ENCODE measurements at regions not wholly inside any gene's neighbourhood (a gene's known extent, or its start where the extent isn't known, plus 50 kb on each side); places are given as distances from the start of the nearest gene placed in this dataset.

DNA sequence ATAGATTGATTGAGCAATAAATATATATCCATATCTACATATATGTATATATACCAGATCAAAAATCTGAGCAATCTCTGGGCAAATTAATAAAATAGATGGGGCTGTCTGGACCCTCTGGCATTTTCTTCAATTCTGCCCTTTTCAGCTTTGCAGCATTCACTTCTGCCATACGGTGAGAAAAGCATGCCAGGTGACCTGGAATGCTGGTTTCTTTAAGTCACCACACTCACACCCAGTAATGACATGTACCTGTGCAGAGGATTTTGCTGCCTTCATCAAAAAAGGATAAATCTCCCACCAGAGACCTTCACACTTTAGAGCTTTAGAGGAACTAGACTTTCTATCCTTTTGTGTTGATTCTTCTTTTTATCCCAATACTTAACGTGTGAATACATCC, 223.2 kb upstream of the NFIA start:
- Histone ChIP-seq H3K27me3 (ENCODE audit: insufficient read depth, low read depth) (no peaks in the 10 kb centered on the region), H3K9ac (no peak overlapping the region), H3K36me3 (ENCODE audit: insufficient read depth) (no peaks in the 10 kb centered on the region), H3K4me1 (ENCODE audit: low read depth, poor library complexity, severe bottlenecking) (no peaks in the 10 kb centered on the region), H2AFZ (ENCODE audit: low read depth) (no peak overlapping the region), H3K4me2 (no peak overlapping the region), H3K79me2 (ENCODE audit: insufficient read depth, low read depth) (no peaks in the 10 kb centered on the region), H3K4me3 (IDR thresholded peaks at IDR 0.05; ENCODE audit: insufficient read depth, low read depth, low read length) (no peak overlapping the region), H3K27ac (no peak overlapping the region), H4K20me1 (ENCODE audit: insufficient read depth) (no peaks in the 10 kb centered on the region)
- TF ChIP-seq, protein P1, sequence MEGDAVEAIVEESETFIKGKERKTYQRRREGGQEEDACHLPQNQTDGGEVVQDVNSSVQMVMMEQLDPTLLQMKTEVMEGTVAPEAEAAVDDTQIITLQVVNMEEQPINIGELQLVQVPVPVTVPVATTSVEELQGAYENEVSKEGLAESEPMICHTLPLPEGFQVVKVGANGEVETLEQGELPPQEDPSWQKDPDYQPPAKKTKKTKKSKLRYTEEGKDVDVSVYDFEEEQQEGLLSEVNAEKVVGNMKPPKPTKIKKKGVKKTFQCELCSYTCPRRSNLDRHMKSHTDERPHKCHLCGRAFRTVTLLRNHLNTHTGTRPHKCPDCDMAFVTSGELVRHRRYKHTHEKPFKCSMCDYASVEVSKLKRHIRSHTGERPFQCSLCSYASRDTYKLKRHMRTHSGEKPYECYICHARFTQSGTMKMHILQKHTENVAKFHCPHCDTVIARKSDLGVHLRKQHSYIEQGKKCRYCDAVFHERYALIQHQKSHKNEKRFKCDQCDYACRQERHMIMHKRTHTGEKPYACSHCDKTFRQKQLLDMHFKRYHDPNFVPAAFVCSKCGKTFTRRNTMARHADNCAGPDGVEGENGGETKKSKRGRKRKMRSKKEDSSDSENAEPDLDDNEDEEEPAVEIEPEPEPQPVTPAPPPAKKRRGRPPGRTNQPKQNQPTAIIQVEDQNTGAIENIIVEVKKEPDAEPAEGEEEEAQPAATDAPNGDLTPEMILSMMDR (conservative IDR thresholded peaks at IDR 0.05; ENCODE audit: low read depth, low read length), result no peak

DNA sequence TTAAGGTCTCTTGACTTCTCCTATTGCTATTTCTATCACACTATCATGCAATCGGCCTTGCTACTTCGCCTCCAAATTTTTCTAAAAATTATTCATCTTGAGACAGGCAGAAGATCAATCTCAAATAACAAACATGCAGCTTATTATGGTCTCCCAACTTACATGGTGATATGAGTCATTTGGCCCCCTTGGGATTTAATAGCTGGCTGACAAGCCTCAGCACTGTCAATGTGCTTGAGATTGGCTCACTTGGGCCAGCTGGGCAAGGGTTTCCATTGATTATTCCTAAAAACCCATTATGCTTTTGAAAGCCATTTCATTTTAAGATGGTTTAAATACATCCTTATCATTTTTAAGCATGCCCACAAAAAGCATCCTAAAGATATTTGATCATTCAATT, 224.5 kb upstream of the NFIA start:
- H3K27me3 ChIP-seq (ENCODE audit: insufficient read depth, low read depth), result no peaks in the 10 kb centered on the region
- TF ChIP-seq, protein P1 (conservative IDR thresholded peaks at IDR 0.05; ENCODE audit: low read depth, low read length), result no peak

DNA sequence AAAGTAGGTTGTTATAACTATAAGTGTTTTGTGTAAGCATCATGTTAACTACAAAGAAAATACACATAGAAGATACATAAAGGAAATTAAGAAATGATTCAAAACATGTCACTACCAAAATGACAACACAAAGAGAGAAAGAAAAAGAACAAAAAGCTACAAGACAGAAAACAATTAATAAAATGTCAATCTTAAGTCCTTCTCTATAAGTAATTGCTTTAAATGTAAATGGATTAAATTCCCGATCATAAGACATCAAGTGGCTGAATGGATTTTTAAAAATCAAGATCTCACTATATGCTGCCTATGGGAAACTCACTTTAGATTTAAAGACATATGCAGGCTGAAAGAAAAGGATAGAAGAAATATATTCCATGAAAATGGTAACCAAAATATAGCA, 232.3 kb upstream of the NFIA start:
- H3K36me3 ChIP-seq (ENCODE audit: insufficient read depth), result no peaks in the 10 kb centered on the region
- peaks cover 8% of the 10 kb centered on the region for H3K4me1 ChIP-seq (ENCODE audit: low read depth, poor library complexity, severe bottlenecking)
- H3K4me3 ChIP-seq (IDR thresholded peaks at IDR 0.05; ENCODE audit: insufficient read depth, low read depth, low read length), result no peak overlapping the region
- no peaks in the 10 kb centered on the region for H4K20me1 ChIP-seq (ENCODE audit: insufficient read depth)
- TF ChIP-seq, protein P1 (conservative IDR thresholded peaks at IDR 0.05; ENCODE audit: low read depth, low read length), result no peak
- H3K79me2 ChIP-seq (ENCODE audit: insufficient read depth, low read depth), result no peaks in the 10 kb centered on the region
- no peak overlapping the region for H3K9ac ChIP-seq
- no peaks in the 10 kb centered on the region for H3K27me3 ChIP-seq (ENCODE audit: insufficient read depth, low read depth)
- no peak overlapping the region for H2AFZ ChIP-seq (ENCODE audit: low read depth)
- no peak overlapping the region for H3K27ac ChIP-seq
- no peak overlapping the region for H3K4me2 ChIP-seq

More for the DNA sequence above, 224.5 kb upstream of the NFIA start:
- Histone ChIP-seq H3K36me3 (ENCODE audit: insufficient read depth) (no peaks in the 10 kb centered on the region), H4K20me1 (ENCODE audit: insufficient read depth) (no peaks in the 10 kb centered on the region), H3K27ac (no peak overlapping the region), H2AFZ (ENCODE audit: low read depth) (no peak overlapping the region), H3K4me3 (IDR thresholded peaks at IDR 0.05; ENCODE audit: insufficient read depth, low read depth, low read length) (no peak overlapping the region), H3K79me2 (ENCODE audit: insufficient read depth, low read depth) (no peaks in the 10 kb centered on the region), H3K4me1 (ENCODE audit: low read depth, poor library complexity, severe bottlenecking) (no peaks in the 10 kb centered on the region), H3K9ac (no peak overlapping the region), H3K4me2 (no peak overlapping the region)

DNA sequence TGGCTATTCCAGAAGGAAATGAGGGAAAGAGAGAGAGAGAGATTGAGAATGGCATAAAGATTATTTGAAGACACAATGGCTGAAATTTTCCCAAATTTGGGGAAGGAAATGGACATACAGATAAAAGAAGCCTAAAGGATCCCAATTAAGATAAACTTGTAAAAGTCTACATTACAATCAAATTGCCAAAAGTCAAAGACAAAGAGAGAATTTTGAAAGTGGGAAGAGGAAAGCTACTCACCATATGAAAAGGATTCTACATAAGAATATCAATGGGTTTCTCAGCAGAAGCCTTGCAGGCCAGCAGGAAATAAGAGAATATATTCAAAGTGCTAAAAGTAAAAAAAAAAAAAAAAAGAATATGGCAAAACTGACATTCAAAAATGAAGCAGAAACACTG, 233.0 kb upstream of the NFIA start:
- no peak overlapping the region for H3K4me2 ChIP-seq
- H3K27me3 ChIP-seq (ENCODE audit: insufficient read depth, low read depth), result no peaks in the 10 kb centered on the region
- H3K36me3 ChIP-seq (ENCODE audit: insufficient read depth), result no peaks in the 10 kb centered on the region
- TF ChIP-seq, protein P1 (conservative IDR thresholded peaks at IDR 0.05; ENCODE audit: low read depth, low read length), result no peak
- no peaks in the 10 kb centered on the region for H4K20me1 ChIP-seq (ENCODE audit: insufficient read depth)
- H3K27ac ChIP-seq, result no peak overlapping the region
- no peak overlapping the region for H3K4me3 ChIP-seq (IDR thresholded peaks at IDR 0.05; ENCODE audit: insufficient read depth, low read depth, low read length)
- no peak overlapping the region for H3K9ac ChIP-seq
- peaks cover 8% of the 10 kb centered on the region for H3K4me1 ChIP-seq (ENCODE audit: low read depth, poor library complexity, severe bottlenecking)
- no peak overlapping the region for H2AFZ ChIP-seq (ENCODE audit: low read depth)
- no peaks in the 10 kb centered on the region for H3K79me2 ChIP-seq (ENCODE audit: insufficient read depth, low read depth)
